SK-N-SH (cell line): ENCODE measurements at regions not wholly inside any gene's neighbourhood (a gene's known extent, or its start where the extent isn't known, plus 50 kb on each side); places are given as distances from the start of the nearest gene placed in this dataset.

Source experiments
- CTCF ChIA-PET: fragments of 300-600, 350-600 bp; formaldehyde crosslinking; extraction: SDS; loops from one replicate; lab custom pipeline; 2021; lab: Yijun Ruan, JAX
- POLR2A ChIA-PET: fragments of 350-600 bp; sonication (Branson Sonifier 250); formaldehyde crosslinking; extraction: SDS; loops from one replicate; lab custom pipeline; 2020; ENCODE audit warnings: antibody characterized with exemption, inconsistent platforms; lab: Yijun Ruan, JAX
- DNase-seq: peaks from one replicate; pipeline ENCODE4 v3.0.0; 2012
- H2AFZ ChIP-seq: fragments of 200-600 bp; sonication (generic); 2 replicates; pipeline ENCODE4 v1.8.1; 2016; ENCODE audit warnings: antibody characterized with exemption, mild to moderate bottlenecking, low read depth
- H3F3A ChIP-seq: fragments of 200-600 bp; sonication (generic); replicated peaks from 2 replicates; pipeline ENCODE3; 2016; ENCODE audit warnings: antibody characterized with exemption, mild to moderate bottlenecking; ENCODE audit not compliant: insufficient read depth
- H3K27ac ChIP-seq, 2 experiments: fragments of 200-500 bp in 1 of 2; fragments of 200-600 bp in 1 of 2; sonication (Bioruptor generic) in 1 of 2; sonication (generic), shearing (Covaris generic) in 1 of 2; 2 replicates each; pipeline versions ENCODE4 v1.5.1 to v1.6.1; 2014 to 2016; ENCODE audit warnings: low read depth in 2 of 2, inconsistent platforms in 1 of 2, low read length in 1 of 2, mild to moderate bottlenecking in 1 of 2, mixed read lengths in 1 of 2
- H3K27me3 ChIP-seq: fragments of 200-600 bp; sonication (generic), shearing (Covaris generic); 2 replicates; pipeline ENCODE4 v1.6.1; 2016; ENCODE audit warnings: mixed run types; ENCODE audit not compliant: insufficient read depth
- H3K36me3 ChIP-seq, 2 experiments: fragments of 200-500 bp in 1 of 2; fragments of 200-600 bp in 1 of 2; sonication (Bioruptor generic) in 1 of 2; sonication (generic) in 1 of 2; replicated peaks in 1 of 2; 2 replicates each; pipeline versions ENCODE3 to v1.5.1; 2014 to 2016; ENCODE audit warnings: low read length in 1 of 2, mild to moderate bottlenecking in 1 of 2; ENCODE audit not compliant: insufficient read depth in 2 of 2, control insufficient read depth in 1 of 2
- H3K4me1 ChIP-seq, 2 experiments: fragments of 200-500 bp in 1 of 2; fragments of 200-600 bp in 1 of 2; sonication (Bioruptor generic) in 1 of 2; sonication (generic), shearing (Covaris generic) in 1 of 2; 2 replicates each; pipeline versions ENCODE4 v1.5.1 to v1.6.1; 2014 to 2016; ENCODE audit warnings: low read depth in 1 of 2, low read length in 1 of 2, mixed run types in 1 of 2; ENCODE audit not compliant: insufficient read depth in 2 of 2, control insufficient read depth in 1 of 2
- H3K4me2 ChIP-seq: fragments of 200-600 bp; sonication (generic), shearing (Covaris generic); 2 replicates; pipeline ENCODE4 v1.6.1; 2017; ENCODE audit warnings: mixed run types
- H3K4me3 ChIP-seq, 2 experiments: fragments of 200-500 bp in 1 of 2; fragments of 200-600 bp in 1 of 2; sonication (Bioruptor generic) in 1 of 2; sonication (generic), shearing (Covaris generic) in 1 of 2; 2 replicates each; pipeline versions ENCODE4 v1.5.1 to v1.8.1; 2014 to 2016; ENCODE audit warnings: low read depth in 2 of 2, inconsistent platforms in 1 of 2, low read length in 1 of 2, mild to moderate bottlenecking in 1 of 2, mixed read lengths in 1 of 2, moderate library complexity in 1 of 2
- H3K79me2 ChIP-seq: fragments of 200-600 bp; sonication (generic); 2 replicates; pipeline ENCODE4 v1.8.1; 2017; ENCODE audit warnings: mild to moderate bottlenecking; ENCODE audit not compliant: insufficient read depth
- H3K9ac ChIP-seq: fragments of 200-600 bp; sonication (generic); 2 replicates; pipeline ENCODE4 v1.6.1; 2017; ENCODE audit warnings: mixed run types
- H3K9me2 ChIP-seq: fragments of 200-600 bp; sonication (generic); 2 replicates; pipeline ENCODE4 v1.6.1; 2017; ENCODE audit warnings: mixed run types
- H3K9me3 ChIP-seq: fragments of 200-600 bp; sonication (generic); 2 replicates; pipeline ENCODE4 v1.6.1; 2017; ENCODE audit warnings: mixed run types, mild to moderate bottlenecking, moderate library complexity
- H4K20me1 ChIP-seq: fragments of 200-600 bp; sonication (generic); 2 replicates; pipeline ENCODE4 v1.6.1; 2017; ENCODE audit warnings: mild to moderate bottlenecking, mixed run types; ENCODE audit not compliant: insufficient read depth
- CHD2 ChIP-seq: fragments of 150-350 bp; IDR thresholded peaks from 2 replicates; pipeline ENCODE4 v1.6.1; 2018; ENCODE audit warnings: low read length; ENCODE audit not compliant: partially characterized antibody
- ELF1 ChIP-seq: IDR thresholded peaks from 2 replicates; pipeline ENCODE4 v1.4.0; 2012
- EP300 ChIP-seq, 2 experiments: IDR thresholded peaks; 2 replicates each; pipeline versions ENCODE4 v1.4.0 to v1.6.1; 2012; ENCODE audit warnings: borderline replicate concordance in 1 of 2, low read depth in 1 of 2, low read length in 1 of 2
- EZH2phosphoT487 ChIP-seq: fragments of 200-600 bp; sonication (generic); IDR thresholded peaks from 2 replicates; pipeline ENCODE4 v1.6.1; 2017; ENCODE audit warnings: low read depth, mixed run types, mild to moderate bottlenecking, antibody characterized with exemption, moderate library complexity, borderline replicate concordance
- FOSL2 ChIP-seq: IDR thresholded peaks from 2 replicates; pipeline ENCODE4 v1.4.0; 2012; ENCODE audit warnings: low read depth, mild to moderate bottlenecking, moderate library complexity, borderline replicate concordance
- FOXJ3 ChIP-seq: sonication (generic); formaldehyde crosslinking; IDR thresholded peaks from 2 replicates; pipeline ENCODE4 v1.5.1; 2020; ENCODE audit warnings: mild to moderate bottlenecking, missing genetic modification reagents
- FOXM1 ChIP-seq: IDR thresholded peaks from 2 replicates; pipeline ENCODE4 v1.4.0; 2012; ENCODE audit warnings: low read depth, mild to moderate bottlenecking
- GABPA ChIP-seq: IDR thresholded peaks from 2 replicates; pipeline ENCODE4 v1.4.0; 2012; ENCODE audit warnings: low read depth, mild to moderate bottlenecking
- GATA2 ChIP-seq: sonication (generic); formaldehyde crosslinking; IDR thresholded peaks from 2 replicates; pipeline ENCODE4 v1.5.0; 2020; ENCODE audit warnings: mild to moderate bottlenecking, missing genetic modification reagents
- MXI1 ChIP-seq: IDR thresholded peaks from 2 replicates; pipeline ENCODE4 v1.6.1; 2012; ENCODE audit warnings: mild to moderate bottlenecking, low read depth, low read length, improper control_type of control experiment
- POLR2AphosphoS5 ChIP-seq: IDR thresholded peaks from 2 replicates; pipeline ENCODE4 v1.6.1; 2012; ENCODE audit warnings: low read depth, low read length
- RAD21 ChIP-seq: IDR thresholded peaks from 2 replicates; pipeline ENCODE4 v1.6.1; 2012; ENCODE audit warnings: mild to moderate bottlenecking, low read length
- RCOR1 ChIP-seq: fragments of 150-350 bp; IDR thresholded peaks from 2 replicates; pipeline ENCODE4 v1.6.1; 2017; ENCODE audit warnings: antibody characterized with exemption, low read length
- RFX5 ChIP-seq: IDR thresholded peaks from 2 replicates; pipeline ENCODE4 v1.6.1; 2012; ENCODE audit warnings: mild to moderate bottlenecking, improper control_type of control experiment, low read length
- SIN3A ChIP-seq: IDR thresholded peaks from 2 replicates; pipeline ENCODE4 v1.6.1; 2012; ENCODE audit warnings: low read depth, mild to moderate bottlenecking, low read length, moderate library complexity, borderline replicate concordance
- TAF1 ChIP-seq: IDR thresholded peaks from 2 replicates; pipeline ENCODE4 v1.6.1; 2012; ENCODE audit warnings: low read depth, mild to moderate bottlenecking, low read length, moderate library complexity, borderline replicate concordance
- TCF12 ChIP-seq: IDR thresholded peaks from 2 replicates; pipeline ENCODE4 v1.4.0; 2012
- TEAD4 ChIP-seq: IDR thresholded peaks from 2 replicates; pipeline ENCODE4 v1.4.0; 2012; ENCODE audit warnings: mild to moderate bottlenecking, borderline replicate concordance; ENCODE audit not compliant: insufficient read depth
- YY1 ChIP-seq: IDR thresholded peaks from 2 replicates; pipeline ENCODE4 v1.4.0; 2012; ENCODE audit warnings: low read depth, mild to moderate bottlenecking
- WGBS: methylation state at CpG from one replicate; pipeline ENCODE4 v1.1.6; 2017; ENCODE audit warnings: low lambda C conversion rate; 5-methylcytosine and 5-hydroxymethylcytosine counted together
- TF ChIP-seq, protein P1 (sequence below): IDR thresholded peaks from 2 replicates; pipeline ENCODE4 v1.6.1; 2012; ENCODE audit warnings: mild to moderate bottlenecking, low read depth, low read length, moderate library complexity
- TF ChIP-seq, protein P2 (sequence below): IDR thresholded peaks from 2 replicates; pipeline ENCODE4 v1.4.0; 2012; ENCODE audit warnings: low read depth, borderline replicate concordance
- TF ChIP-seq, protein P3 (sequence below): fragments of 150-350 bp; IDR thresholded peaks from 2 replicates; pipeline ENCODE4 v1.6.1; 2017; ENCODE audit warnings: antibody characterized with exemption, low read length, low read depth, borderline replicate concordance
- TF ChIP-seq, protein P4 (sequence below): fragments of 150-350 bp; IDR thresholded peaks from 2 replicates; pipeline ENCODE4 v1.6.1; 2016; ENCODE audit warnings: mild to moderate bottlenecking, low read depth, low read length
- TF ChIP-seq, protein P5 (sequence below): fragments of 200-600 bp; sonication (generic); IDR thresholded peaks from 2 replicates; pipeline ENCODE4 v1.6.1; 2017; ENCODE audit warnings: antibody characterized with exemption, mild to moderate bottlenecking, moderate library complexity
- TF ChIP-seq, protein P6 (sequence below): IDR thresholded peaks from 2 replicates; pipeline ENCODE4 v1.4.0; 2012; ENCODE audit warnings: low read depth

DNA sequence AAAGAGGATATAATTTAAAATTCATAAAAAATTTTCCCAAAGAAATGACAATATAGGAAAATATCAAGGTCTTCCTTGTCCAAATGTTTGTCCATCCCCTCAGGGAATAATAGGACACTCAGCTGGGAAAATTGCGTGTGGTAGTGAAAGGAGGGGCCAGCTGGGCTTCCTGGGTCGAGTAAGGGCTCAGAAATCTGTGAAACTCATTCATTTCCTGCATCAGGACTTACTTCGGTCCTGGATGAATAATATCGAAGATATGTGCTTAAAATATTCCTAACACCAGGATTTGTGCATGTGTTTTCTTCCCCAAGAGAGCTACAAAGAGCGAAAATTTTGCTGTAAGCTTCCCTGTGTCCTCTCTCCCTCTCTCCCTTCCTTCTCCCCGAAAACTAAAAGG lies 118.2 kb upstream of the GJE1 start:
- no peaks in the 10 kb centered on the region for H3K9me2 ChIP-seq
- H3K27ac ChIP-seq = peak overlapping the region; percentile 61 to 100; a peak in 3 of 4 replicates
- peaks cover 79% of the 10 kb centered on the region for H3K79me2 ChIP-seq
- POLR2A ChIA-PET = no interaction called here
- no peak overlapping the region for H2AFZ ChIP-seq
- H4K20me1 ChIP-seq = no peaks in the 10 kb centered on the region
- peaks cover 0 to 19% of the 10 kb centered on the region in 2 experiments; a peak in 3 of 4 replicates for H3K4me1 ChIP-seq
- H3K9me3 ChIP-seq = no peaks in the 10 kb centered on the region
- 1% methylated on average over 6 of the region's 6 CpGs for WGBS
- CTCF ChIA-PET = interaction anchor here (0.7 kb wide), 1 partner anchor 38 kb away, joined by 3 read pairs; no protein-coding TSS in a partner anchor
- peak overlapping the region; percentile 28 to 63; a peak in 3 of 4 replicates for H3K4me3 ChIP-seq
- H3K4me2 ChIP-seq = peak overlapping the region; percentile 77
- H3K27me3 ChIP-seq = no peaks in the 10 kb centered on the region
- H3F3A ChIP-seq = peaks cover 41% of the 10 kb centered on the region
- no peak for DNase-seq
- H3K36me3 ChIP-seq = no peaks in the 10 kb centered on the region
- H3K9ac ChIP-seq = peak overlapping the region; percentile 91
- TF ChIP-seq FOSL2 (peak; percentile 77), RFX5 (no peak), SIN3A (no peak), TAF1 (0 out of 2 replicates have a peak, but pooled peaks have one; percentile 27), FOXJ3 (CRISPR knock-in tag) (no peak), EZH2phosphoT487 (no peak), POLR2AphosphoS5 (peak; percentile 56; the same call in 1 of the 2 replicates), FOXM1 (peak; percentile 59; the same call in 1 of the 2 replicates), MXI1 (no peak), EP300 (IDR thresholded peaks at IDR 0.05; ENCODE audit: borderline replicate concordance in 1 of 2, low read depth in 1 of 2, low read length in 1 of 2) (peak in 1 of 2 experiments; percentile 69; a peak in 1 of 4 replicates), ELF1 (0 out of 2 replicates have a peak, but pooled peaks have one; percentile 53), TEAD4 (peak; percentile 77; the same call in 1 of the 2 replicates), TCF12 (peak; percentile 78), YY1 (no peak), RCOR1 (no peak), CHD2 (no peak), RAD21 (no peak), GABPA (0 out of 2 replicates have a peak, but pooled peaks have one; percentile 10), GATA2 (CRISPR knock-in tag) (no peak)
- TF ChIP-seq, protein P1, sequence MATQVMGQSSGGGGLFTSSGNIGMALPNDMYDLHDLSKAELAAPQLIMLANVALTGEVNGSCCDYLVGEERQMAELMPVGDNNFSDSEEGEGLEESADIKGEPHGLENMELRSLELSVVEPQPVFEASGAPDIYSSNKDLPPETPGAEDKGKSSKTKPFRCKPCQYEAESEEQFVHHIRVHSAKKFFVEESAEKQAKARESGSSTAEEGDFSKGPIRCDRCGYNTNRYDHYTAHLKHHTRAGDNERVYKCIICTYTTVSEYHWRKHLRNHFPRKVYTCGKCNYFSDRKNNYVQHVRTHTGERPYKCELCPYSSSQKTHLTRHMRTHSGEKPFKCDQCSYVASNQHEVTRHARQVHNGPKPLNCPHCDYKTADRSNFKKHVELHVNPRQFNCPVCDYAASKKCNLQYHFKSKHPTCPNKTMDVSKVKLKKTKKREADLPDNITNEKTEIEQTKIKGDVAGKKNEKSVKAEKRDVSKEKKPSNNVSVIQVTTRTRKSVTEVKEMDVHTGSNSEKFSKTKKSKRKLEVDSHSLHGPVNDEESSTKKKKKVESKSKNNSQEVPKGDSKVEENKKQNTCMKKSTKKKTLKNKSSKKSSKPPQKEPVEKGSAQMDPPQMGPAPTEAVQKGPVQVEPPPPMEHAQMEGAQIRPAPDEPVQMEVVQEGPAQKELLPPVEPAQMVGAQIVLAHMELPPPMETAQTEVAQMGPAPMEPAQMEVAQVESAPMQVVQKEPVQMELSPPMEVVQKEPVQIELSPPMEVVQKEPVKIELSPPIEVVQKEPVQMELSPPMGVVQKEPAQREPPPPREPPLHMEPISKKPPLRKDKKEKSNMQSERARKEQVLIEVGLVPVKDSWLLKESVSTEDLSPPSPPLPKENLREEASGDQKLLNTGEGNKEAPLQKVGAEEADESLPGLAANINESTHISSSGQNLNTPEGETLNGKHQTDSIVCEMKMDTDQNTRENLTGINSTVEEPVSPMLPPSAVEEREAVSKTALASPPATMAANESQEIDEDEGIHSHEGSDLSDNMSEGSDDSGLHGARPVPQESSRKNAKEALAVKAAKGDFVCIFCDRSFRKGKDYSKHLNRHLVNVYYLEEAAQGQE = no peak
- TF ChIP-seq, protein P2, sequence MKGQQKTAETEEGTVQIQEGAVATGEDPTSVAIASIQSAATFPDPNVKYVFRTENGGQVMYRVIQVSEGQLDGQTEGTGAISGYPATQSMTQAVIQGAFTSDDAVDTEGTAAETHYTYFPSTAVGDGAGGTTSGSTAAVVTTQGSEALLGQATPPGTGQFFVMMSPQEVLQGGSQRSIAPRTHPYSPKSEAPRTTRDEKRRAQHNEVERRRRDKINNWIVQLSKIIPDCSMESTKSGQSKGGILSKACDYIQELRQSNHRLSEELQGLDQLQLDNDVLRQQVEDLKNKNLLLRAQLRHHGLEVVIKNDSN = no peak
- TF ChIP-seq, protein P3, sequence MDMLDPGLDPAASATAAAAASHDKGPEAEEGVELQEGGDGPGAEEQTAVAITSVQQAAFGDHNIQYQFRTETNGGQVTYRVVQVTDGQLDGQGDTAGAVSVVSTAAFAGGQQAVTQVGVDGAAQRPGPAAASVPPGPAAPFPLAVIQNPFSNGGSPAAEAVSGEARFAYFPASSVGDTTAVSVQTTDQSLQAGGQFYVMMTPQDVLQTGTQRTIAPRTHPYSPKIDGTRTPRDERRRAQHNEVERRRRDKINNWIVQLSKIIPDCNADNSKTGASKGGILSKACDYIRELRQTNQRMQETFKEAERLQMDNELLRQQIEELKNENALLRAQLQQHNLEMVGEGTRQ = no peak
- TF ChIP-seq, protein P4, sequence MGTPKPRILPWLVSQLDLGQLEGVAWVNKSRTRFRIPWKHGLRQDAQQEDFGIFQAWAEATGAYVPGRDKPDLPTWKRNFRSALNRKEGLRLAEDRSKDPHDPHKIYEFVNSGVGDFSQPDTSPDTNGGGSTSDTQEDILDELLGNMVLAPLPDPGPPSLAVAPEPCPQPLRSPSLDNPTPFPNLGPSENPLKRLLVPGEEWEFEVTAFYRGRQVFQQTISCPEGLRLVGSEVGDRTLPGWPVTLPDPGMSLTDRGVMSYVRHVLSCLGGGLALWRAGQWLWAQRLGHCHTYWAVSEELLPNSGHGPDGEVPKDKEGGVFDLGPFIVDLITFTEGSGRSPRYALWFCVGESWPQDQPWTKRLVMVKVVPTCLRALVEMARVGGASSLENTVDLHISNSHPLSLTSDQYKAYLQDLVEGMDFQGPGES = no peak
- TF ChIP-seq, protein P5, sequence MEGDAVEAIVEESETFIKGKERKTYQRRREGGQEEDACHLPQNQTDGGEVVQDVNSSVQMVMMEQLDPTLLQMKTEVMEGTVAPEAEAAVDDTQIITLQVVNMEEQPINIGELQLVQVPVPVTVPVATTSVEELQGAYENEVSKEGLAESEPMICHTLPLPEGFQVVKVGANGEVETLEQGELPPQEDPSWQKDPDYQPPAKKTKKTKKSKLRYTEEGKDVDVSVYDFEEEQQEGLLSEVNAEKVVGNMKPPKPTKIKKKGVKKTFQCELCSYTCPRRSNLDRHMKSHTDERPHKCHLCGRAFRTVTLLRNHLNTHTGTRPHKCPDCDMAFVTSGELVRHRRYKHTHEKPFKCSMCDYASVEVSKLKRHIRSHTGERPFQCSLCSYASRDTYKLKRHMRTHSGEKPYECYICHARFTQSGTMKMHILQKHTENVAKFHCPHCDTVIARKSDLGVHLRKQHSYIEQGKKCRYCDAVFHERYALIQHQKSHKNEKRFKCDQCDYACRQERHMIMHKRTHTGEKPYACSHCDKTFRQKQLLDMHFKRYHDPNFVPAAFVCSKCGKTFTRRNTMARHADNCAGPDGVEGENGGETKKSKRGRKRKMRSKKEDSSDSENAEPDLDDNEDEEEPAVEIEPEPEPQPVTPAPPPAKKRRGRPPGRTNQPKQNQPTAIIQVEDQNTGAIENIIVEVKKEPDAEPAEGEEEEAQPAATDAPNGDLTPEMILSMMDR = no peak
- TF ChIP-seq, protein P6, sequence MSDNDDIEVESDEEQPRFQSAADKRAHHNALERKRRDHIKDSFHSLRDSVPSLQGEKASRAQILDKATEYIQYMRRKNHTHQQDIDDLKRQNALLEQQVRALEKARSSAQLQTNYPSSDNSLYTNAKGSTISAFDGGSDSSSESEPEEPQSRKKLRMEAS = 0 out of 2 replicates have a peak, but pooled peaks have one; percentile 44
